ENCODE measurements at regions not wholly inside any gene's neighbourhood (a gene's known extent, or its start where the extent isn't known, plus 50 kb on each side); places are given as distances from the start of the nearest gene placed in this dataset.

GRCh38 chr13:99436686-99437416, 64.4 kb upstream of the TM9SF2 start:
- peak; percentile 91 for DNase-seq (ENCODE audit: low read depth)
- peak; percentile 96 for TF ChIP-seq CTCF (IDR thresholded peaks at IDR 0.05; ENCODE audit: low read length, missing control alignments)
- H3K4me3 ChIP-seq (replicated peaks; ENCODE audit: low read depth, low read length): no peak overlapping the region

- no peak for TF ChIP-seq CTCF (IDR thresholded peaks at IDR 0.05; ENCODE audit: low read length, missing control alignments)
- no peak for DNase-seq (ENCODE audit: low read depth)
- no peak overlapping the region for H3K4me3 ChIP-seq (replicated peaks; ENCODE audit: low read depth, low read length)
Measured at GRCh38 chr13:99439048-99439447, 62.2 kb upstream of the TM9SF2 start.

- DNase-seq (ENCODE audit: low read depth): no peak
- no peak overlapping the region for H3K4me3 ChIP-seq (replicated peaks; ENCODE audit: low read depth, low read length)
- TF ChIP-seq CTCF (IDR thresholded peaks at IDR 0.05; ENCODE audit: low read length, missing control alignments): no peak
Measured at GRCh38 chr13:99439850-99440604, 61.2 kb upstream of the TM9SF2 start.

- peak; percentile 95 for TF ChIP-seq CTCF (IDR thresholded peaks at IDR 0.05; ENCODE audit: low read length, missing control alignments)
- peak; percentile 67 for DNase-seq (ENCODE audit: low read depth)
- no peak overlapping the region for H3K4me3 ChIP-seq (replicated peaks; ENCODE audit: low read depth, low read length)
Measured at GRCh38 chr13:99442273-99442895, 58.9 kb upstream of the TM9SF2 start.

GRCh38 chr13:99446242-99446641, 55.0 kb upstream of the TM9SF2 start:
- TF ChIP-seq CTCF (IDR thresholded peaks at IDR 0.05; ENCODE audit: low read length, missing control alignments): no peak
- DNase-seq (ENCODE audit: low read depth): no peak
- no peak overlapping the region for H3K4me3 ChIP-seq (replicated peaks; ENCODE audit: low read depth, low read length)

- no peak for DNase-seq (ENCODE audit: low read depth)
- no peak for TF ChIP-seq CTCF (IDR thresholded peaks at IDR 0.05; ENCODE audit: low read length, missing control alignments)
- H3K4me3 ChIP-seq (replicated peaks; ENCODE audit: low read depth, low read length): no peak overlapping the region
Measured at GRCh38 chr13:99448546-99448945, 52.7 kb upstream of the TM9SF2 start.

Data from fibroblast of pulmonary artery (primary cell).